Loucy (cell line): ENCODE measurements at regions not wholly inside any gene's neighbourhood (a gene's known extent, or its start where the extent isn't known, plus 50 kb on each side); places are given as distances from the start of the nearest gene placed in this dataset.

ENCODE experiments used
- EZH2phosphoT487 ChIP-seq: fragments of 200-600 bp; IDR thresholded peaks from 2 replicates; pipeline ENCODE4 v1.6.1; 2018; ENCODE audit warnings: antibody characterized with exemption, mild to moderate bottlenecking, moderate library complexity, borderline replicate concordance
- TF ChIP-seq, protein P1 (sequence below): fragments of 200-600 bp; sonication (generic); conservative IDR thresholded peaks from 2 replicates; pipeline ENCODE4 v1.5.1; 2014; ENCODE audit warnings: mild to moderate bottlenecking, antibody characterized with exemption, low read length

DNA sequence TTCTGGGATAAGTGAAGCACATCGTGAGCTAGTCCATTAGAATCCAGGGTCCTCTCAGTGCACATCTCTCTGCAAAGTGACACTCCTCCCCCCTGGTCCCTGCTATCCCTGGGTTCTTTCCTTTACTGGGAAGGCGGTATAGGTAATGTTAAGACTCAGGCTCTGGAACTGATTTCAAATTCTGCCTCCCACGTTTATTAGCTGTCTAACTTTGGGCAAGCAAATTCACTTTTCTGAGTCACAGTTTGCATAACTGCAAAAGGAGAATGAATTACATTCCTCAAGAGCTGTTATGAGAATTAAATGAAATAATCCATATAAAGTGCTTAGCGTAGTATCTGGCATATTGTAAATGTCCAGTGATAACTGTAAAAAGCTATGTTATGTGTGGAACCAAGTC, 168.1 kb upstream of the LRRN1 start:
- TF ChIP-seq, protein P1, sequence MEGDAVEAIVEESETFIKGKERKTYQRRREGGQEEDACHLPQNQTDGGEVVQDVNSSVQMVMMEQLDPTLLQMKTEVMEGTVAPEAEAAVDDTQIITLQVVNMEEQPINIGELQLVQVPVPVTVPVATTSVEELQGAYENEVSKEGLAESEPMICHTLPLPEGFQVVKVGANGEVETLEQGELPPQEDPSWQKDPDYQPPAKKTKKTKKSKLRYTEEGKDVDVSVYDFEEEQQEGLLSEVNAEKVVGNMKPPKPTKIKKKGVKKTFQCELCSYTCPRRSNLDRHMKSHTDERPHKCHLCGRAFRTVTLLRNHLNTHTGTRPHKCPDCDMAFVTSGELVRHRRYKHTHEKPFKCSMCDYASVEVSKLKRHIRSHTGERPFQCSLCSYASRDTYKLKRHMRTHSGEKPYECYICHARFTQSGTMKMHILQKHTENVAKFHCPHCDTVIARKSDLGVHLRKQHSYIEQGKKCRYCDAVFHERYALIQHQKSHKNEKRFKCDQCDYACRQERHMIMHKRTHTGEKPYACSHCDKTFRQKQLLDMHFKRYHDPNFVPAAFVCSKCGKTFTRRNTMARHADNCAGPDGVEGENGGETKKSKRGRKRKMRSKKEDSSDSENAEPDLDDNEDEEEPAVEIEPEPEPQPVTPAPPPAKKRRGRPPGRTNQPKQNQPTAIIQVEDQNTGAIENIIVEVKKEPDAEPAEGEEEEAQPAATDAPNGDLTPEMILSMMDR, result no peak
- TF ChIP-seq EZH2phosphoT487, result no peak
